ENCODE measurements at regions not wholly inside any gene's neighbourhood (a gene's known extent, or its start where the extent isn't known, plus 50 kb on each side); places are given as distances from the start of the nearest gene placed in this dataset.

- no peak overlapping the region for H3K27ac ChIP-seq (ENCODE audit: low read depth, low read length)
- Mint-ChIP-seq H3K27ac (no peak overlapping the region), H3K36me3 (no peaks in the 10 kb centered on the region), H3K9me3 (peaks cover 3 to 18% (median 8%) of the 10 kb centered on the region in 8 donors), H3K27me3 (no peaks in the 10 kb centered on the region), H3K4me1 (no peaks in the 10 kb centered on the region), H3K4me3 (no peak overlapping the region)
- no peaks in the 10 kb centered on the region for H3K9me3 ChIP-seq (ENCODE audit: control insufficient read depth in 1 of 2, low read length in 2 of 2)
- no peak for DNase-seq
- intact Hi-C loops (cut with micrococcal nuclease): no loop called here
- ChIA-PET CTCF (ENCODE audit: partially characterized antibody) (no interaction called here), POLR2A (ENCODE audit: partially characterized antibody) (no interaction called here)
- no peaks in the 10 kb centered on the region for H3K27me3 ChIP-seq (ENCODE audit: insufficient read depth, low read length)
- H3K36me3 ChIP-seq (ENCODE audit: insufficient read depth, low read length): no peaks in the 10 kb centered on the region
- H3K4me1 ChIP-seq (ENCODE audit: insufficient read depth, low read length): no peaks in the 10 kb centered on the region
- H3K4me3 ChIP-seq (ENCODE audit: low read length in 2 of 2): no peak overlapping the region
Measured at GRCh38 chr2:107635883-107636282, 190.8 kb upstream of the RGPD4 start.

GRCh38 chr2:107645586-107645985, 181.1 kb upstream of the RGPD4 start:
- POLR2A ChIA-PET (ENCODE audit: partially characterized antibody): no interaction called here
- Histone ChIP-seq H3K4me1 (ENCODE audit: insufficient read depth, low read length) (no peaks in the 10 kb centered on the region), H3K27ac (ENCODE audit: low read depth, low read length) (no peak overlapping the region), H3K9me3 (ENCODE audit: control insufficient read depth in 1 of 2, low read length in 2 of 2) (no peaks in the 10 kb centered on the region), H3K27me3 (ENCODE audit: insufficient read depth, low read length) (no peaks in the 10 kb centered on the region), H3K36me3 (ENCODE audit: insufficient read depth, low read length) (no peaks in the 10 kb centered on the region), H3K4me3 (ENCODE audit: low read length in 2 of 2) (no peak overlapping the region)
- Mint-ChIP-seq H3K36me3 (no peaks in the 10 kb centered on the region), H3K4me3 (no peak overlapping the region), H3K27me3 (no peaks in the 10 kb centered on the region), H3K9me3 (peaks cover 0 to 46% (median 27%) of the 10 kb centered on the region in 8 donors), H3K27ac (no peak overlapping the region), H3K4me1 (no peaks in the 10 kb centered on the region)
- CTCF ChIA-PET (ENCODE audit: partially characterized antibody): no interaction called here
- DNase-seq: no peak
- intact Hi-C loops (cut with micrococcal nuclease): no loop called here

GRCh38 chr2:107648781-107649404, 177.8 kb upstream of the RGPD4 start:
- Mint-ChIP-seq H3K4me3 (no peak overlapping the region), H3K27me3 (no peaks in the 10 kb centered on the region), H3K36me3 (no peaks in the 10 kb centered on the region), H3K27ac (no peak overlapping the region), H3K9me3 (peaks cover 0 to 34% (median 20%) of the 10 kb centered on the region in 8 donors), H3K4me1 (no peaks in the 10 kb centered on the region)
- Histone ChIP-seq H3K9me3 (ENCODE audit: control insufficient read depth in 1 of 2, low read length in 2 of 2) (no peaks in the 10 kb centered on the region), H3K4me3 (ENCODE audit: low read length in 2 of 2) (no peak overlapping the region), H3K4me1 (ENCODE audit: insufficient read depth, low read length) (no peaks in the 10 kb centered on the region), H3K36me3 (ENCODE audit: insufficient read depth, low read length) (no peaks in the 10 kb centered on the region), H3K27ac (ENCODE audit: low read depth, low read length) (no peak overlapping the region), H3K27me3 (ENCODE audit: insufficient read depth, low read length) (no peaks in the 10 kb centered on the region)
- ChIA-PET POLR2A (ENCODE audit: partially characterized antibody) (no interaction called here), CTCF (ENCODE audit: partially characterized antibody) (no interaction called here)
- intact Hi-C loops (cut with micrococcal nuclease): no loop called here
- peak in 1 of 5 donors; percentile 26 for DNase-seq

- H3K4me1 Mint-ChIP-seq: no peaks in the 10 kb centered on the region
- intact Hi-C loops (cut with micrococcal nuclease): no loop called here
- ChIA-PET POLR2A (ENCODE audit: partially characterized antibody) (no interaction called here), CTCF (ENCODE audit: partially characterized antibody) (no interaction called here)
- Histone ChIP-seq H3K4me3 (ENCODE audit: low read length in 2 of 2) (no peak overlapping the region), H3K4me1 (ENCODE audit: insufficient read depth, low read length) (no peaks in the 10 kb centered on the region), H3K27me3 (ENCODE audit: insufficient read depth, low read length) (no peaks in the 10 kb centered on the region), H3K36me3 (ENCODE audit: insufficient read depth, low read length) (no peaks in the 10 kb centered on the region), H3K9me3 (ENCODE audit: control insufficient read depth in 1 of 2, low read length in 2 of 2) (no peaks in the 10 kb centered on the region), H3K27ac (ENCODE audit: low read depth, low read length) (no peak overlapping the region)
- no peaks in the 10 kb centered on the region for H3K27me3 Mint-ChIP-seq
- H3K36me3 Mint-ChIP-seq: no peaks in the 10 kb centered on the region
- H3K27ac Mint-ChIP-seq: no peak overlapping the region
- H3K9me3 Mint-ChIP-seq: peaks cover 0 to 14% (median 0%) of the 10 kb centered on the region in 8 donors
- no peak for DNase-seq
- H3K4me3 Mint-ChIP-seq: no peak overlapping the region
Measured at GRCh38 chr2:107657049-107657448, 169.6 kb upstream of the RGPD4 start.

- Histone ChIP-seq H3K36me3 (ENCODE audit: insufficient read depth, low read length) (no peaks in the 10 kb centered on the region), H3K27me3 (ENCODE audit: insufficient read depth, low read length) (no peaks in the 10 kb centered on the region), H3K4me1 (ENCODE audit: insufficient read depth, low read length) (no peaks in the 10 kb centered on the region), H3K27ac (ENCODE audit: low read depth, low read length) (no peak overlapping the region), H3K4me3 (ENCODE audit: low read length in 2 of 2) (no peak overlapping the region), H3K9me3 (ENCODE audit: control insufficient read depth in 1 of 2, low read length in 2 of 2) (no peaks in the 10 kb centered on the region)
- intact Hi-C loops (cut with micrococcal nuclease): no loop called here
- no peak overlapping the region for H3K27ac Mint-ChIP-seq
- ChIA-PET CTCF (ENCODE audit: partially characterized antibody) (no interaction called here), POLR2A (ENCODE audit: partially characterized antibody) (no interaction called here)
- DNase-seq: no peak
- no peaks in the 10 kb centered on the region for H3K4me1 Mint-ChIP-seq
- no peaks in the 10 kb centered on the region for H3K36me3 Mint-ChIP-seq
- peaks cover 0 to 10% (median 3%) of the 10 kb centered on the region in 8 donors for H3K9me3 Mint-ChIP-seq
- H3K27me3 Mint-ChIP-seq: no peaks in the 10 kb centered on the region
- no peak overlapping the region for H3K4me3 Mint-ChIP-seq
Measured at GRCh38 chr2:107663632-107664031, 163.1 kb upstream of the RGPD4 start.

- Mint-ChIP-seq H3K27ac (no peak overlapping the region), H3K36me3 (no peaks in the 10 kb centered on the region), H3K4me3 (no peak overlapping the region), H3K4me1 (no peaks in the 10 kb centered on the region), H3K27me3 (no peaks in the 10 kb centered on the region), H3K9me3 (peaks cover 0 to 25% (median 11%) of the 10 kb centered on the region in 8 donors)
- ChIA-PET CTCF (ENCODE audit: partially characterized antibody) (no interaction called here), POLR2A (ENCODE audit: partially characterized antibody) (no interaction called here)
- intact Hi-C loops (cut with micrococcal nuclease): no loop called here
- Histone ChIP-seq H3K27ac (ENCODE audit: low read depth, low read length) (no peak overlapping the region), H3K4me3 (ENCODE audit: low read length in 2 of 2) (no peak overlapping the region), H3K27me3 (ENCODE audit: insufficient read depth, low read length) (no peaks in the 10 kb centered on the region), H3K4me1 (ENCODE audit: insufficient read depth, low read length) (no peaks in the 10 kb centered on the region), H3K9me3 (ENCODE audit: control insufficient read depth in 1 of 2, low read length in 2 of 2) (no peaks in the 10 kb centered on the region), H3K36me3 (ENCODE audit: insufficient read depth, low read length) (no peaks in the 10 kb centered on the region)
- no peak for DNase-seq
Measured at GRCh38 chr2:107669335-107669734, 157.4 kb upstream of the RGPD4 start.

- Histone ChIP-seq H3K27me3 (ENCODE audit: insufficient read depth, low read length) (no peaks in the 10 kb centered on the region), H3K27ac (ENCODE audit: low read depth, low read length) (no peak overlapping the region), H3K4me3 (ENCODE audit: low read length in 2 of 2) (no peak overlapping the region), H3K4me1 (ENCODE audit: insufficient read depth, low read length) (no peaks in the 10 kb centered on the region), H3K9me3 (ENCODE audit: control insufficient read depth in 1 of 2, low read length in 2 of 2) (no peaks in the 10 kb centered on the region), H3K36me3 (ENCODE audit: insufficient read depth, low read length) (no peaks in the 10 kb centered on the region)
- CTCF ChIA-PET (ENCODE audit: partially characterized antibody): no interaction called here
- intact Hi-C loops (cut with micrococcal nuclease): no loop called here
- Mint-ChIP-seq H3K4me3 (no peak overlapping the region), H3K27ac (no peak overlapping the region), H3K4me1 (no peaks in the 10 kb centered on the region), H3K36me3 (no peaks in the 10 kb centered on the region), H3K27me3 (no peaks in the 10 kb centered on the region), H3K9me3 (peaks cover 0 to 4% (median 0%) of the 10 kb centered on the region in 8 donors)
- POLR2A ChIA-PET (ENCODE audit: partially characterized antibody): no interaction called here
- no peak for DNase-seq
Measured at GRCh38 chr2:107681936-107682335, 144.8 kb upstream of the RGPD4 start.

- Mint-ChIP-seq H3K4me1 (no peaks in the 10 kb centered on the region), H3K4me3 (no peak overlapping the region), H3K36me3 (no peaks in the 10 kb centered on the region), H3K27me3 (no peaks in the 10 kb centered on the region), H3K9me3 (peaks cover 0 to 4% (median 0%) of the 10 kb centered on the region in 8 donors), H3K27ac (no peak overlapping the region)
- ChIA-PET CTCF (ENCODE audit: partially characterized antibody) (interaction anchor here (1.0 kb wide), 1 partner anchor 11 kb away, joined by 3 read pairs; no protein-coding TSS in a partner anchor), POLR2A (ENCODE audit: partially characterized antibody) (no interaction called here)
- Histone ChIP-seq H3K4me3 (ENCODE audit: low read length in 2 of 2) (no peak overlapping the region), H3K36me3 (ENCODE audit: insufficient read depth, low read length) (no peaks in the 10 kb centered on the region), H3K4me1 (ENCODE audit: insufficient read depth, low read length) (no peaks in the 10 kb centered on the region), H3K27ac (ENCODE audit: low read depth, low read length) (no peak overlapping the region), H3K9me3 (ENCODE audit: control insufficient read depth in 1 of 2, low read length in 2 of 2) (no peaks in the 10 kb centered on the region), H3K27me3 (ENCODE audit: insufficient read depth, low read length) (no peaks in the 10 kb centered on the region)
- intact Hi-C loops (cut with micrococcal nuclease): no loop called here
- DNase-seq: no peak
Measured at GRCh38 chr2:107684421-107684820, 142.3 kb upstream of the RGPD4 start.

All from CD4-positive, alpha-beta memory T cell (primary cell).